ENCODE measurements at regions not wholly inside any gene's neighbourhood (a gene's known extent, or its start where the extent isn't known, plus 50 kb on each side); places are given as distances from the start of the nearest gene placed in this dataset.

DNA sequence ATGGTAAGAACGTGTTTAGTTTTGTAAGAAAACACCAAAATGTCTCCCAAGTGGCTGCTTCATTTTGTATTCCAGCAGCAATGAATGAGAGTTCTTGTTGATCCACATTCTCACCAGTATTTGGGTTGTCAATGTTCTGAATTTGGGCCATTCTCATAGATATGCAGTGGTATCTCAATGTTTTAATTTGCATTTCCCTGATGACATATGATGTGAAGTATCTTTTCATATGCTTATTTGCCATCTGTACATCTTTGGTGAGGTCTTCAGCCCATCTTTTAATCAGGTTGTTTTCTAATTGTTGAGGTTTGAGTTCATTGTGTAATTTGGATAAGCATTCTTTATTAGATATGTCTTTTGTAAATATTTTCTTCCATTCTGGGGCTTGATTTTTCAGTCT is 436.8 kb upstream of the IRAK1BP1 start:
- H3K4me3 Mint-ChIP-seq, result no peak overlapping the region

DNA sequence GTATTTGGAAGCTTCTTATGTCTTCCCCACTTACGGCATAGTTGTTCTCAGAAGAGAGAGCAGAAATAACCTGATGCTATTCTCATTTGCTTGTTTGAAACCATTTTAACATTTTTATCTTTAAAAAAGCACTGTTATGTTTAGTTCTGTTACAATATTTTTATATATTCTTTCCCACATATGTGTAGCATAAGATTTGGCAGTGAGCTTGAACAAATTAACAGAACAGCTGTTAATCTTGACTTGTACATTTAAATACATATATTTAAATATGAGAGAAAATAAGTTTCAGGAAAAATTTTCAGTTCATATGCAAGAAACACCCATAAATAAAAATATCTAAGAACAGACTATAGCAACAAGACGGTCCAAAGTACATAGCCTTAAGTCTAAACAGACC is 431.7 kb upstream of the IRAK1BP1 start:
- Mint-ChIP-seq H3K27me3 (ENCODE audit: low read depth, poor library complexity) (no peaks in the 10 kb centered on the region), H3K9me3 (no peaks in the 10 kb centered on the region), H3K4me1 (no peaks in the 10 kb centered on the region), H3K36me3 (ENCODE audit: low read depth) (no peaks in the 10 kb centered on the region), H3K27ac (no peak overlapping the region), H3K4me3 (no peak overlapping the region)
- TF ChIP-seq, protein P1, sequence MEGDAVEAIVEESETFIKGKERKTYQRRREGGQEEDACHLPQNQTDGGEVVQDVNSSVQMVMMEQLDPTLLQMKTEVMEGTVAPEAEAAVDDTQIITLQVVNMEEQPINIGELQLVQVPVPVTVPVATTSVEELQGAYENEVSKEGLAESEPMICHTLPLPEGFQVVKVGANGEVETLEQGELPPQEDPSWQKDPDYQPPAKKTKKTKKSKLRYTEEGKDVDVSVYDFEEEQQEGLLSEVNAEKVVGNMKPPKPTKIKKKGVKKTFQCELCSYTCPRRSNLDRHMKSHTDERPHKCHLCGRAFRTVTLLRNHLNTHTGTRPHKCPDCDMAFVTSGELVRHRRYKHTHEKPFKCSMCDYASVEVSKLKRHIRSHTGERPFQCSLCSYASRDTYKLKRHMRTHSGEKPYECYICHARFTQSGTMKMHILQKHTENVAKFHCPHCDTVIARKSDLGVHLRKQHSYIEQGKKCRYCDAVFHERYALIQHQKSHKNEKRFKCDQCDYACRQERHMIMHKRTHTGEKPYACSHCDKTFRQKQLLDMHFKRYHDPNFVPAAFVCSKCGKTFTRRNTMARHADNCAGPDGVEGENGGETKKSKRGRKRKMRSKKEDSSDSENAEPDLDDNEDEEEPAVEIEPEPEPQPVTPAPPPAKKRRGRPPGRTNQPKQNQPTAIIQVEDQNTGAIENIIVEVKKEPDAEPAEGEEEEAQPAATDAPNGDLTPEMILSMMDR (IDR thresholded peaks at IDR 0.05), result no peak
- no peak for DNase-seq

More for the DNA sequence above, 436.8 kb upstream of the IRAK1BP1 start:
- Mint-ChIP-seq H3K27ac (no peak overlapping the region), H3K27me3 (ENCODE audit: low read depth, poor library complexity) (no peaks in the 10 kb centered on the region), H3K4me1 (no peaks in the 10 kb centered on the region), H3K9me3 (no peaks in the 10 kb centered on the region), H3K36me3 (ENCODE audit: low read depth) (no peaks in the 10 kb centered on the region)
- TF ChIP-seq, protein P1 (IDR thresholded peaks at IDR 0.05), result no peak
- DNase-seq, result no peak

DNA sequence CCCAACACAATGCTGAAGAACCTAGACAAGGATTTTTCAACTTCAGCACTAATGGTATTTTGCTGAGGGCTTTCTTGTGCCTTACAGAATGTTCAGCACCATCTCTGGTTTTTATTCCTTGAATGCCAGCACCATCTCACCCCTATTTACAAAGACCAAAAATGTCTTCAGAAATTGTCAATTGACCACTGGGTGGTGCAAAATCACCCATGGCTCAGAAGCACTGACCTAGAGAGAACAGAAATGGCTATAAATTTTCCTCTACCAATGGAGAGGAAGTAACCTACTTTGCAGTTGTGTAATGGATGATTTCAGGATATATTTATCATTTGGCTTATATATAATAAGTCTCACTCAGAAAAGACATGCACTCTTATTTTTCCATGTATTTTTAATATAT is 431.0 kb upstream of the IRAK1BP1 start:
- no peak for DNase-seq
- Mint-ChIP-seq H3K27me3 (ENCODE audit: low read depth, poor library complexity) (no peaks in the 10 kb centered on the region), H3K4me1 (no peaks in the 10 kb centered on the region), H3K9me3 (no peaks in the 10 kb centered on the region), H3K36me3 (ENCODE audit: low read depth) (no peaks in the 10 kb centered on the region), H3K27ac (no peak overlapping the region), H3K4me3 (no peak overlapping the region)
- TF ChIP-seq, protein P1 (IDR thresholded peaks at IDR 0.05), result no peak

DNA sequence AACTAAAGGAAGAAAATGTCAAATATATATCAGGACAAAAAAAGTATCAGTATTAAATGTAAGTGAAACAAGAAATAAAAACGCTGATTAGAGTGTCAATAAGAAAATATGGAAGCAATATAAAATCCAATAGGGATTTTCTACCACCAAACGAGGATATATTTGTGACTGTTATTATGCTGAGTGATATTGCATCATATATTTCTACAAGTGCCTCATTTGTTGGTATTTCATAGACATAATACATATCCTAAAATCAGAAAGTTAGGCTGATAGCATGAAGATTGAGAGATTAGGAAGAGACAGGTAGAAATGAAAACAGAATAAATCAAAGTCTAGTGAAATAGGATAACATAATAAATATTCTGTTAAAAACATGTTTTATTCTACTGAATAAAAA is 429.2 kb upstream of the IRAK1BP1 start:
- Mint-ChIP-seq H3K9me3 (no peaks in the 10 kb centered on the region), H3K4me3 (no peak overlapping the region), H3K27ac (no peak overlapping the region), H3K27me3 (ENCODE audit: low read depth, poor library complexity) (no peaks in the 10 kb centered on the region), H3K4me1 (no peaks in the 10 kb centered on the region), H3K36me3 (ENCODE audit: low read depth) (no peaks in the 10 kb centered on the region)
- TF ChIP-seq, protein P1 (IDR thresholded peaks at IDR 0.05), result no peak
- no peak for DNase-seq

DNA sequence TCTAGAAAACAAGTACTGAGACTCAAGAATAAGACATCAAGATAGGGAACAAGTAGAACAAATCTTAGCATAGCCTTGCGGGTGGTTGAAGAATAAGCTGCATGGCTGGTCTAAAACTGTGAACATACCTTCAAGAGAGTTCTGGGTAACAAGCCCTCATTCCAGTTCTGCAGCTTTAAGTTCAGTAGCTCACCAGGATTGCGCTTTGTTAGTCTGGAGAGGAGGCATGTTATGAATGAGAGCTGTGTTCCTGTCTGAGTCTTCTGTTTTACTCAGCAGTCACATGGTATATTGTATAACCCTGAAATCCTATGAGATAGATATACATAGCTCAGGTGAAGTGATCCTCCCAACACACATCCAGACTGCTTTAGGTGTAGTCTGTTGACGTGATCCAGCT is 406.6 kb upstream of the IRAK1BP1 start:
- no peak for DNase-seq

DNA sequence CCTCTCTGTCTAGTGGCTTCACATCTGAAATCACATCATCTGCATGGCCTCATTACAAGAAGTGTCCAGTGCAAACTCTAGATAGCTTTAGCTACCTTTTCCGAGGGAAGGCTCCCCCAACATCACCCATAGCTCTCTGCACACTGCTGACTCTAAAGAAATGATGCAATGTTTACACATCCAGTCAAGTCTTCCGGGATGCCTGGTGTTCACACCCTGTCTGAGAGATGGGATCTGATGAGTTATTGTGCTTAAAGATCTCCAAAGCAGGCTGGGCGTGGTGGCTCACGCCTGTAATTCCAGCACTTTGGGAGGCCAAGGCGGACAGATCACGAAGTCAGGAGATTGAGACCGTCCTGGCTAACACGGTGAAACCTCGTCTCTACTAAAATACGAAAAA is 404.6 kb upstream of the IRAK1BP1 start:
- Mint-ChIP-seq H3K9me3 (peaks cover 9% of the 10 kb centered on the region), H3K4me3 (no peak overlapping the region)

More for the DNA sequence above, 406.6 kb upstream of the IRAK1BP1 start:
- Mint-ChIP-seq H3K4me1 (no peaks in the 10 kb centered on the region), H3K9me3 (no peaks in the 10 kb centered on the region), H3K36me3 (ENCODE audit: low read depth) (no peaks in the 10 kb centered on the region), H3K27me3 (ENCODE audit: low read depth, poor library complexity) (peaks cover 8% of the 10 kb centered on the region), H3K4me3 (no peak overlapping the region), H3K27ac (no peak overlapping the region)
- TF ChIP-seq, protein P1 (IDR thresholded peaks at IDR 0.05), result no peak

More for the DNA sequence above, 404.6 kb upstream of the IRAK1BP1 start:
- Mint-ChIP-seq H3K4me1 (no peaks in the 10 kb centered on the region), H3K27ac (no peak overlapping the region), H3K27me3 (ENCODE audit: low read depth, poor library complexity) (peaks cover 4% of the 10 kb centered on the region), H3K36me3 (ENCODE audit: low read depth) (no peaks in the 10 kb centered on the region)
- DNase-seq, result no peak
- TF ChIP-seq, protein P1 (IDR thresholded peaks at IDR 0.05), result no peak
